ENCODE measurements at regions not wholly inside any gene's neighbourhood (a gene's known extent, or its start where the extent isn't known, plus 50 kb on each side); places are given as distances from the start of the nearest gene placed in this dataset.

DNA sequence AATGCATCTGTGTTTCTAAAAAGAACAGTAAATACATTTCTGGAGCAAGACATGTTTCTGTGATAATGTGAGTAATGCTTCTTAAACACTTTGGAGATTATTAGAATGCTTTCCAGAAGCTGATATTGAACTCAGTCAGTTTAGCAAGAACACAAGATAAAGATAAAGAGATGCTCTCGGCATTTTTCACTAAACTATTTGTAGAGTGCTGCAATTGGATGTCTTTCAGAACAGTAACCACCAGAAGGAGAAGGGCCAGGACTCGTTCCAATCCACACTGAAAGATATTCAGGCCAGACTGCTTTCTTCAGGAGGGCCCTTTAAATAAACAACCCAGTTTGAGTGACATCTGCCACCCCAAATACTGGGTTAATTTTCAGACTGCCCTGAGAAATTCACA, 456.0 kb downstream of the TBC1D4 start:
- TF ChIP-seq ZNF138 (CRISPR knock-in tag; IDR thresholded peaks at IDR 0.05; ENCODE audit: low read depth) (no peak), POLR2A (IDR thresholded peaks at IDR 0.05; ENCODE audit: insufficient read depth in 1 of 2, low read depth in 2 of 2, low read length in 2 of 2) (no peak), HCFC1 (IDR thresholded peaks at IDR 0.05; ENCODE audit: low read depth, low read length) (no peak)
